Kidney glomerular epithelial cell (primary cell): ENCODE measurements at regions not wholly inside any gene's neighbourhood (a gene's known extent, or its start where the extent isn't known, plus 50 kb on each side); places are given as distances from the start of the nearest gene placed in this dataset.
"Not testable (repeated sequence)": the region's sequence is repeated elsewhere in the genome, so short reads cannot be mapped to it uniquely, and the experiment has no call there.

Source experiments
- DNase-seq: peaks from one replicate; lab custom pipeline; 2025; lab: John Stamatoyannopoulos, UW

GRCh38 chr12:68387338-68387737, 55.2 kb upstream of the MDM1 start:
- no peak for DNase-seq

GRCh38 chr12:68389305-68389704, 57.1 kb upstream of the MDM1 start:
- DNase-seq: no peak

- no peak for DNase-seq
Measured at GRCh38 chr12:68391937-68392336, 59.8 kb upstream of the MDM1 start.

GRCh38 chr12:68392376-68392775, 60.2 kb upstream of the MDM1 start:
- no peak for DNase-seq

- no peak for DNase-seq
Measured at GRCh38 chr12:68393417-68393816, 61.3 kb upstream of the MDM1 start.

GRCh38 chr12:68397566-68398158, 65.5 kb upstream of the MDM1 start:
- DNase-seq: no peak

GRCh38 chr12:68398689-68399088, 66.5 kb upstream of the MDM1 start:
- DNase-seq: not testable (repeated sequence)

GRCh38 chr12:68400226-68400829, 68.2 kb upstream of the MDM1 start:
- DNase-seq: peak; percentile 74

GRCh38 chr12:68402422-68402821, 70.3 kb upstream of the MDM1 start:
- DNase-seq: no peak

- peak; percentile 52 for DNase-seq
Measured at GRCh38 chr12:68403296-68403695, 71.1 kb upstream of the MDM1 start.

GRCh38 chr12:68403711-68404110, 71.5 kb upstream of the MDM1 start:
- DNase-seq: no peak

- peak; percentile 64 for DNase-seq
Measured at GRCh38 chr12:68405343-68405781, 73.2 kb upstream of the MDM1 start.

GRCh38 chr12:68406134-68406576, 74.0 kb upstream of the MDM1 start:
- peak; percentile 8 for DNase-seq

- DNase-seq: no peak
Measured at GRCh38 chr12:68406911-68407310, 74.7 kb upstream of the MDM1 start.

GRCh38 chr12:68410018-68410660, 78.0 kb upstream of the MDM1 start:
- no peak for DNase-seq

GRCh38 chr12:68411371-68411770, 79.2 kb upstream of the MDM1 start:
- DNase-seq: no peak

- no peak for DNase-seq
Measured at GRCh38 chr12:68414988-68415387, 82.8 kb upstream of the MDM1 start.

- DNase-seq: no peak
Measured at GRCh38 chr12:68416350-68416749, 84.2 kb upstream of the MDM1 start.

- no peak for DNase-seq
Measured at GRCh38 chr12:68416826-68417225, 84.7 kb upstream of the MDM1 start.

- DNase-seq: no peak
Measured at GRCh38 chr12:68418137-68418460, 85.9 kb upstream of the MDM1 start.

- no peak for DNase-seq
Measured at GRCh38 chr12:68420225-68421010, 88.3 kb upstream of the MDM1 start.

- no peak for DNase-seq
Measured at GRCh38 chr12:68422159-68422558, 90.0 kb upstream of the MDM1 start.
